HG03196 (cell line): ENCODE measurements at regions not wholly inside any gene's neighbourhood (a gene's known extent, or its start where the extent isn't known, plus 50 kb on each side); places are given as distances from the start of the nearest gene placed in this dataset.
"Not testable (repeated sequence)": the region's sequence is repeated elsewhere in the genome, so short reads cannot be mapped to it uniquely, and the experiment has no call there.

ENCODE experiments used
- ATAC-seq: cut with Tn5 transposase; IDR thresholded peaks from one replicate; pipeline ENCODE4 v1.9.1; 2021; ENCODE audit not compliant: unreplicated experiment

GRCh38 chr7:84738583-84739150 is 448.2 kb downstream of the SEMA3D start:
- no peak for ATAC-seq

- ATAC-seq, result no peak
These were observed 451.2 kb downstream of the SEMA3D start for GRCh38 chr7:84735677-84736076.

- ATAC-seq, result no peak
These were observed 451.8 kb downstream of the SEMA3D start for GRCh38 chr7:84735011-84735410.

GRCh38 chr7:84733976-84734375 is 452.9 kb downstream of the SEMA3D start:
- ATAC-seq, result not testable (repeated sequence)

- not testable (repeated sequence) for ATAC-seq
These were observed 456.0 kb downstream of the SEMA3D start for GRCh38 chr7:84730864-84731263.

GRCh38 chr7:84729284-84729683 is 457.6 kb downstream of the SEMA3D start:
- ATAC-seq, result no peak

GRCh38 chr7:84722734-84723133 is 464.1 kb downstream of the SEMA3D start:
- no peak for ATAC-seq

- ATAC-seq, result no peak
These were observed 464.8 kb downstream of the SEMA3D start for GRCh38 chr7:84722086-84722485.

- ATAC-seq, result no peak
These were observed 466.3 kb downstream of the SEMA3D start for GRCh38 chr7:84720456-84721097.

GRCh38 chr7:84714765-84715164 is 472.1 kb downstream of the SEMA3D start:
- no peak for ATAC-seq

- no peak for ATAC-seq
These were observed 474.3 kb downstream of the SEMA3D start for GRCh38 chr7:84712374-84713121.

GRCh38 chr7:84710538-84710937 is 476.3 kb downstream of the SEMA3D start:
- ATAC-seq, result not testable (repeated sequence)

GRCh38 chr7:84705706-84706105 is 481.1 kb downstream of the SEMA3D start:
- no peak for ATAC-seq

- no peak for ATAC-seq
These were observed 481.8 kb downstream of the SEMA3D start for GRCh38 chr7:84705079-84705478.

GRCh38 chr7:84704380-84704779 is 482.5 kb downstream of the SEMA3D start:
- no peak for ATAC-seq

GRCh38 chr7:84701524-84702306 is 485.1 kb downstream of the SEMA3D start:
- ATAC-seq, result no peak

GRCh38 chr7:84700563-84701370 is 486.1 kb downstream of the SEMA3D start:
- ATAC-seq, result no peak

GRCh38 chr7:84697506-84697905 is 489.4 kb downstream of the SEMA3D start:
- ATAC-seq, result no peak

- no peak for ATAC-seq
These were observed 493.4 kb downstream of the SEMA3D start for GRCh38 chr7:84693483-84693882.

- no peak for ATAC-seq
These were observed 494.1 kb upstream of the SEMA3A start for GRCh38 chr7:84688671-84689070.

GRCh38 chr7:84686373-84686772 is 491.8 kb upstream of the SEMA3A start:
- ATAC-seq, result no peak
